GM12878 (cell line): ENCODE measurements at regions not wholly inside any gene's neighbourhood (a gene's known extent, or its start where the extent isn't known, plus 50 kb on each side); places are given as distances from the start of the nearest gene placed in this dataset.

ENCODE experiments used
- ATAC-seq: fragments of 200-7000 bp; cut with Tn5 transposase; 3 replicates; pipeline ENCODE4 v1.9.1; 2020; ENCODE audit warnings: mild to moderate bottlenecking, moderate library complexity
- BruUV-seq: library from RNA; stranded (reverse); fragments of 400-500 nt; replicated peaks from 2 replicates; lab custom pipeline; 2021; lab: Mats Ljungman, UMichigan
- CTCF ChIA-PET: fragments of 300-600 bp; sonication (Branson Sonifier 250); formaldehyde crosslinking; extraction: SDS; loops from one replicate; lab custom pipeline; 2021; ENCODE audit warnings: inconsistent platforms; lab: Yijun Ruan, JAX
- POLR2A ChIA-PET: fragments of 350-600 bp; formaldehyde crosslinking; extraction: SDS; loops from one replicate; lab custom pipeline; 2021; ENCODE audit warnings: inconsistent platforms; lab: Charles Lee
- RAD21 ChIA-PET: fragments of 300-600 bp; sonication (Branson Sonifier 250); formaldehyde crosslinking; loops from one replicate; lab custom pipeline; 2023; ENCODE audit warnings: antibody characterized with exemption; ENCODE audit not compliant: unreplicated experiment; lab: Charles Lee
- SMC1A ChIA-PET: fragments of 300-600 bp; sonication (Branson Sonifier 250); formaldehyde crosslinking; loops from one replicate; lab custom pipeline; 2023; ENCODE audit not compliant: unreplicated experiment, uncharacterized antibody; lab: Charles Lee
- DNase-seq: peaks from one replicate; pipeline ENCODE4 v3.0.0-alpha.2; 2011; ENCODE audit warnings: low read depth, low spot score
- FAIRE-seq: peaks from 3 replicates; lab custom pipeline; 2011; peaks lifted over from hg19 to GRCh38; lab: Jason Lieb, UNC
- H2AFZ ChIP-seq: 2 replicates; pipeline ENCODE4 v1.6.0; 2011; ENCODE audit warnings: low read depth, low read length, control low read depth; ENCODE audit not compliant: control insufficient read depth
- H3K27ac ChIP-seq: 2 replicates; pipeline ENCODE4 v1.5.1; 2011; ENCODE audit warnings: control low read depth; ENCODE audit not compliant: control insufficient read depth, insufficient read depth
- H3K27me3 ChIP-seq, 2 experiments: replicated peaks in 1 of 2; 2 replicates each; pipeline versions ENCODE4 v1.6.0 to v1.6.1; 2011; ENCODE audit warnings: low read length in 1 of 2; ENCODE audit not compliant: control insufficient read depth in 2 of 2, insufficient read depth in 2 of 2
- H3K36me3 ChIP-seq, 2 experiments: 2 replicates each; pipeline ENCODE4 v1.5.1; 2011; ENCODE audit warnings: low read length in 1 of 2; ENCODE audit not compliant: control insufficient read depth in 2 of 2, insufficient read depth in 2 of 2
- H3K4me1 ChIP-seq: 2 replicates; pipeline ENCODE4 v1.6.1; 2011; ENCODE audit warnings: mild to moderate bottlenecking, low read length, moderate library complexity, mixed read lengths; ENCODE audit not compliant: control insufficient read depth, insufficient read depth
- H3K4me2 ChIP-seq: 2 replicates; pipeline ENCODE4 v1.6.0; 2011; ENCODE audit warnings: control low read depth; ENCODE audit not compliant: control insufficient read depth, insufficient read depth
- H3K4me3 ChIP-seq: fragments of 200-600 bp; sonication (generic); 2 replicates; pipeline ENCODE4 v1.5.1; 2016
- H3K79me2 ChIP-seq: 2 replicates; pipeline ENCODE4 v1.6.0; 2011; ENCODE audit warnings: low read length; ENCODE audit not compliant: control insufficient read depth, insufficient read depth
- H3K9ac ChIP-seq: 2 replicates; pipeline ENCODE4 v1.8.0; 2011; ENCODE audit warnings: low read length, control low read depth, mixed read lengths; ENCODE audit not compliant: control insufficient read depth, insufficient read depth
- H3K9me3 ChIP-seq: replicated peaks from 3 replicates; pipeline ENCODE4 v1.5.1; 2011; ENCODE audit warnings: mild to moderate bottlenecking, low read length; ENCODE audit not compliant: control insufficient read depth, insufficient read depth
- H4K20me1 ChIP-seq: 2 replicates; pipeline ENCODE4 v1.6.0; 2011; ENCODE audit not compliant: control insufficient read depth, insufficient read depth
- ATF3 ChIP-seq: IDR thresholded peaks from 2 replicates; pipeline ENCODE4 v1.6.1; 2011; ENCODE audit warnings: low read depth, mild to moderate bottlenecking, low read length, moderate library complexity, borderline replicate concordance; ENCODE audit errors: extremely low read depth
- BHLHE40 ChIP-seq, 2 experiments: fragments of 450-650 bp in 1 of 2; IDR thresholded peaks; 2 replicates each; pipeline ENCODE4 v1.6.1; 2011 to 2017; ENCODE audit warnings: low read depth in 2 of 2, borderline replicate concordance in 1 of 2, improper control_type of control experiment in 1 of 2, low read length in 1 of 2, mild to moderate bottlenecking in 1 of 2
- ELK1 ChIP-seq: IDR thresholded peaks from 2 replicates; pipeline ENCODE4 v1.6.1; 2012; ENCODE audit warnings: low read depth, low read length, improper control_type of control experiment
- PBX3 ChIP-seq: IDR thresholded peaks from 2 replicates; pipeline ENCODE4 v1.6.1; 2011; ENCODE audit warnings: mild to moderate bottlenecking, low read depth, low read length, moderate library complexity; ENCODE audit not compliant: insufficient replicate concordance
- PKNOX1 ChIP-seq: fragments of 450-650 bp; IDR thresholded peaks from 2 replicates; pipeline ENCODE4 v1.6.1; 2016; ENCODE audit warnings: mild to moderate bottlenecking
- RAD51 ChIP-seq: fragments of 450-650 bp; IDR thresholded peaks from 2 replicates; pipeline ENCODE4 v1.6.1; 2016; ENCODE audit warnings: moderate library complexity, mild to moderate bottlenecking, inconsistent platforms
- SIX5 ChIP-seq: IDR thresholded peaks from 2 replicates; pipeline ENCODE4 v1.6.1; 2011; ENCODE audit warnings: mild to moderate bottlenecking, low read depth, low read length, moderate library complexity; ENCODE audit not compliant: severe bottlenecking
- SKIL ChIP-seq: fragments of 450-650 bp; IDR thresholded peaks from 2 replicates; pipeline ENCODE4 v1.6.1; 2017; ENCODE audit warnings: mild to moderate bottlenecking, low read depth, inconsistent platforms; ENCODE audit not compliant: poor library complexity, severe bottlenecking
- SMAD5 ChIP-seq: IDR thresholded peaks from 2 replicates; pipeline ENCODE4 v1.6.1; 2016; ENCODE audit warnings: antibody characterized with exemption, low read depth
- SREBF2 ChIP-seq: IDR thresholded peaks from 2 replicates; pipeline ENCODE4 v1.6.1; 2012; ENCODE audit warnings: mild to moderate bottlenecking, low read length
- STAT1 ChIP-seq: fragments of 450-650 bp; conservative IDR thresholded peaks from 2 replicates; pipeline ENCODE4 v1.6.1; 2014; ENCODE audit warnings: antibody characterized with exemption, mild to moderate bottlenecking
- TAF1 ChIP-seq: IDR thresholded peaks from 2 replicates; pipeline ENCODE4 v1.6.1; 2011; ENCODE audit warnings: mild to moderate bottlenecking, low read depth, low read length, borderline replicate concordance
- TBL1XR1 ChIP-seq: IDR thresholded peaks from 2 replicates; pipeline ENCODE4 v1.6.1; 2012; ENCODE audit warnings: low read depth, low read length, improper control_type of control experiment
- TCF12 ChIP-seq: IDR thresholded peaks from 2 replicates; pipeline ENCODE4 v1.6.1; 2011; ENCODE audit warnings: low read depth, mild to moderate bottlenecking, low read length
- TCF7 ChIP-seq: IDR thresholded peaks from 2 replicates; pipeline ENCODE4 v1.6.1; 2014; ENCODE audit warnings: antibody characterized with exemption, borderline replicate concordance
- USF1 ChIP-seq: IDR thresholded peaks from 2 replicates; pipeline ENCODE4 v1.6.1; 2011; ENCODE audit warnings: borderline replicate concordance, low read depth, mild to moderate bottlenecking, moderate library complexity, mixed read lengths, low read length; ENCODE audit not compliant: insufficient read depth; ENCODE audit errors: extremely low read length
- WRNIP1 ChIP-seq: IDR thresholded peaks from 2 replicates; pipeline ENCODE4 v1.6.1; 2011; ENCODE audit warnings: low read depth, low read length, improper control_type of control experiment, borderline replicate concordance
- YBX1 ChIP-seq: fragments of 450-650 bp; IDR thresholded peaks from 2 replicates; pipeline ENCODE4 v1.6.1; 2016; ENCODE audit warnings: antibody characterized with exemption
- ZNF207 ChIP-seq: fragments of 450-650 bp; IDR thresholded peaks from 2 replicates; pipeline ENCODE4 v1.6.1; 2014; ENCODE audit warnings: antibody characterized with exemption, mild to moderate bottlenecking, borderline replicate concordance
- WGBS: methylation state at CpG from one replicate; pipeline ENCODE4 v1.1.6; 2016; ENCODE audit warnings: low lambda C conversion rate; ENCODE audit not compliant: insufficient replicate concordance, insufficient coverage; ENCODE audit errors: missing lambda C conversion rate; 5-methylcytosine and 5-hydroxymethylcytosine counted together
- in situ Hi-C: fragments of 300-500 bp; cut with MboI; formaldehyde crosslinking; loops from 9 replicates; pipeline ENCODE4 v1.14.3; 2018; ENCODE audit warnings: mixed read lengths
- intact Hi-C: fragments of 100-400 bp; cut with micrococcal nuclease; formaldehyde crosslinking; loops from one replicate; pipeline ENCODE4 v1.14.2; 2022; ENCODE audit not compliant: unreplicated experiment

GRCh38 chr5:9928326-9928725 is 298.2 kb upstream of the TAS2R1 start:
- Histone ChIP-seq H3K4me1 (no peaks in the 10 kb centered on the region), H4K20me1 (no peaks in the 10 kb centered on the region), H3K27ac (no peak overlapping the region), H3K79me2 (no peaks in the 10 kb centered on the region), H3K4me2 (no peak overlapping the region), H3K9ac (no peak overlapping the region), H3K4me3 (no peak overlapping the region), H2AFZ (no peak overlapping the region), H3K36me3 (no peaks in the 10 kb centered on the region), H3K9me3 (no peaks in the 10 kb centered on the region; the same call in 2 of the 3 replicates), H3K27me3 (no peaks in the 10 kb centered on the region)
- ChIA-PET RAD21 (no interaction called here), POLR2A (no interaction called here), CTCF (interaction anchor here (1.1 kb wide), 1 partner anchor 29 kb away, joined by 3 read pairs; no protein-coding TSS in a partner anchor), SMC1A (no interaction called here)
- 34% methylated on average over 6 of the region's 6 CpGs for WGBS
- ATAC-seq = no peak
- no peak for FAIRE-seq
- no peak for DNase-seq
- TF ChIP-seq STAT1 (no peak), TCF7 (no peak), SIX5 (no peak), SMAD5 (no peak), ELK1 (no peak), ZNF207 (no peak), USF1 (no peak), YBX1 (no peak), BHLHE40 (IDR thresholded peaks at IDR 0.05; ENCODE audit: borderline replicate concordance in 1 of 2, low read depth in 2 of 2, low read length in 1 of 2) (no peak), SKIL (no peak), TCF12 (no peak), RAD51 (no peak), TAF1 (no peak), ATF3 (no peak), SREBF2 (no peak), WRNIP1 (no peak), TBL1XR1 (no peak), PBX3 (no peak), PKNOX1 (no peak)
- in situ Hi-C loops = no loop called here
- BruUV-seq = no TSS peak
- intact Hi-C loops = no loop called here
